ENCODE measurements at regions not wholly inside any gene's neighbourhood (a gene's known extent, or its start where the extent isn't known, plus 50 kb on each side); places are given as distances from the start of the nearest gene placed in this dataset.
A peak's percentile ranks its signal among the peaks of the same experiment; 100 is the strongest.

- in situ Hi-C loops (cut with HindIII; ENCODE audit: low pct_unique_long_range_greater_than_20kb, low sequenced_read_pairs) = no loop called here
- DNase-seq (ENCODE audit: low read depth, low spot score) = no peak
Measured at GRCh38 chr3:68234076-68234780, 579.8 kb upstream of the SUCLG2 start.

GRCh38 chr3:68228856-68229255 lies 574.4 kb upstream of the SUCLG2 start:
- DNase-seq (ENCODE audit: low read depth, low spot score) = no peak
- in situ Hi-C loops (cut with HindIII; ENCODE audit: low pct_unique_long_range_greater_than_20kb, low sequenced_read_pairs) = no loop called here

- in situ Hi-C loops (cut with HindIII; ENCODE audit: low pct_unique_long_range_greater_than_20kb, low sequenced_read_pairs) = no loop called here
- DNase-seq (ENCODE audit: low read depth, low spot score) = no peak
Measured at GRCh38 chr3:68220832-68221231, 566.4 kb upstream of the SUCLG2 start.

GRCh38 chr3:68211637-68212036 lies 557.2 kb upstream of the SUCLG2 start:
- in situ Hi-C loops (cut with HindIII; ENCODE audit: low pct_unique_long_range_greater_than_20kb, low sequenced_read_pairs) = no loop called here
- DNase-seq (ENCODE audit: low read depth, low spot score) = no peak

GRCh38 chr3:68210635-68211034 lies 556.2 kb upstream of the SUCLG2 start:
- DNase-seq (ENCODE audit: low read depth, low spot score) = no peak

GRCh38 chr3:68207327-68207726 lies 552.9 kb upstream of the SUCLG2 start:
- no peak for DNase-seq (ENCODE audit: low read depth, low spot score)
- in situ Hi-C loops (cut with HindIII; ENCODE audit: low pct_unique_long_range_greater_than_20kb, low sequenced_read_pairs) = no loop called here

More at GRCh38 chr3:68210635-68211034, 556.2 kb upstream of the SUCLG2 start:
- in situ Hi-C loops (cut with HindIII; ENCODE audit: low pct_unique_long_range_greater_than_20kb, low sequenced_read_pairs) = no loop called here

GRCh38 chr3:68206524-68207117 lies 552.2 kb upstream of the SUCLG2 start:
- DNase-seq (ENCODE audit: low read depth, low spot score) = peak; percentile 58
- in situ Hi-C loops (cut with HindIII; ENCODE audit: low pct_unique_long_range_greater_than_20kb, low sequenced_read_pairs) = no loop called here

GRCh38 chr3:68186733-68187132 lies 532.3 kb upstream of the SUCLG2 start:
- DNase-seq (ENCODE audit: low read depth, low spot score) = no peak
- in situ Hi-C loops (cut with HindIII; ENCODE audit: low pct_unique_long_range_greater_than_20kb, low sequenced_read_pairs) = no loop called here

GRCh38 chr3:68176600-68176999 lies 522.2 kb upstream of the SUCLG2 start:
- in situ Hi-C loops (cut with HindIII; ENCODE audit: low pct_unique_long_range_greater_than_20kb, low sequenced_read_pairs) = no loop called here
- DNase-seq (ENCODE audit: low read depth, low spot score) = no peak

GRCh38 chr3:68173012-68173634 lies 518.7 kb upstream of the SUCLG2 start:
- in situ Hi-C loops (cut with HindIII; ENCODE audit: low pct_unique_long_range_greater_than_20kb, low sequenced_read_pairs) = no loop called here
- no peak for DNase-seq (ENCODE audit: low read depth, low spot score)

- DNase-seq (ENCODE audit: low read depth, low spot score) = no peak
- in situ Hi-C loops (cut with HindIII; ENCODE audit: low pct_unique_long_range_greater_than_20kb, low sequenced_read_pairs) = no loop called here
Measured at GRCh38 chr3:68172039-68172438, 517.6 kb upstream of the SUCLG2 start.

- in situ Hi-C loops (cut with HindIII; ENCODE audit: low pct_unique_long_range_greater_than_20kb, low sequenced_read_pairs) = no loop called here
- no peak for DNase-seq (ENCODE audit: low read depth, low spot score)
Measured at GRCh38 chr3:68163968-68164367, 509.6 kb upstream of the SUCLG2 start.

- in situ Hi-C loops (cut with HindIII; ENCODE audit: low pct_unique_long_range_greater_than_20kb, low sequenced_read_pairs) = no loop called here
- no peak for DNase-seq (ENCODE audit: low read depth, low spot score)
Measured at GRCh38 chr3:68163062-68163461, 508.6 kb upstream of the SUCLG2 start.

- in situ Hi-C loops (cut with HindIII; ENCODE audit: low pct_unique_long_range_greater_than_20kb, low sequenced_read_pairs) = no loop called here
- DNase-seq (ENCODE audit: low read depth, low spot score) = no peak
Measured at GRCh38 chr3:68162644-68163043, 508.2 kb upstream of the SUCLG2 start.

- in situ Hi-C loops (cut with HindIII; ENCODE audit: low pct_unique_long_range_greater_than_20kb, low sequenced_read_pairs) = no loop called here
- no peak for DNase-seq (ENCODE audit: low read depth, low spot score)
Measured at GRCh38 chr3:68151359-68151758, 496.9 kb upstream of the SUCLG2 start.

GRCh38 chr3:68148447-68148846 lies 494.0 kb upstream of the SUCLG2 start:
- in situ Hi-C loops (cut with HindIII; ENCODE audit: low pct_unique_long_range_greater_than_20kb, low sequenced_read_pairs) = no loop called here
- DNase-seq (ENCODE audit: low read depth, low spot score) = no peak

GRCh38 chr3:68142441-68142840 lies 488.0 kb upstream of the SUCLG2 start:
- in situ Hi-C loops (cut with HindIII; ENCODE audit: low pct_unique_long_range_greater_than_20kb, low sequenced_read_pairs) = no loop called here
- no peak for DNase-seq (ENCODE audit: low read depth, low spot score)

- DNase-seq (ENCODE audit: low read depth, low spot score) = no peak
- in situ Hi-C loops (cut with HindIII; ENCODE audit: low pct_unique_long_range_greater_than_20kb, low sequenced_read_pairs) = no loop called here
Measured at GRCh38 chr3:68139897-68140296, 485.5 kb upstream of the SUCLG2 start.

GRCh38 chr3:68136411-68136810 lies 482.0 kb upstream of the SUCLG2 start:
- no peak for DNase-seq (ENCODE audit: low read depth, low spot score)
- in situ Hi-C loops (cut with HindIII; ENCODE audit: low pct_unique_long_range_greater_than_20kb, low sequenced_read_pairs) = no loop called here
